ENCODE measurements at regions not wholly inside any gene's neighbourhood (a gene's known extent, or its start where the extent isn't known, plus 50 kb on each side); places are given as distances from the start of the nearest gene placed in this dataset.
"Not testable (repeated sequence)": the region's sequence is repeated elsewhere in the genome, so short reads cannot be mapped to it uniquely, and the experiment has no call there.

DNA sequence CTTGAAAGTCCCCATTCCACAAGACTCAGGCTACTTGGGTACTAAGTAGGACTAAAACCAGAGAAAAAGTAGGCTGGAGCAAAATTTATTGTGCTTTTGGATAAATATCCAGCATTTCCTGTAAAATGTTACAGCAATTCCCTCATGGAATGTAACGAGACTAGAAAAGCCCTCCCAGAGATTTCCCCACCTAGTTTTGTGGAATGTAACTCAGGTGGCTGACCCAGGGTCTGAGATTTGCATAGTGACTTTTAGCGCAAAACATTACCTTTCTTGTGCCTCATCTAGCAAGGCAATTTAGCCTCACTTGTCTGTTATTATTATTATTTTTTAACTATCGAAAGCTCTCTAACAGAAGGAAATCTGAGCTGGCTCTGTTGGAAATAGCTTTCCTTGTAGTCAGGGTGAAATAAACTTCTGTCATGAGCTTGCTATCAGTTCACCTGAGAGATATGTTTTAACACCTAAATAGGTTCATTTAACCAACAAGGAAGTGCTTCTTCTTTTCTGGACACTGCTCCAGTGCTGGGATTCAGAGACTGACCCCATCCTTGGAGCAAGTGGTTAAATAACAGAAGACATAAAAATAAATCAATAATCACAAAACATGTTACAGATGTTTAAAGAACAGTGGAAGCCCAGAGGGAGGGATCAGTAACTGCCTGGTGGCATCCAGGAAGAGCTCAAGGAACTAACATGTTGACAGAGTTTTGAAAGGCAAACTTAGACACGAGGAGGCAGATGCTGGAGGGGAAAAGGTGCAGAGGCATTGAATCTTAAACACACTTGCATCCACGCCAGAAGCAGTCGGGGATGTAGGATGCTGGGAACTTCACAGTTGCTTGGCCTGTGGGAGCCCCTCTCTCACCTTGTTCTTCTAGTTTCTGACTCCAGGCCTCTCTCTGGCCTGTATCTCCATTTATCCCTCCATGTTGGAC, 68.3 kb upstream of the RHOU start:
- H3K9me3 ChIP-seq (ENCODE audit: low read depth, low read length): no peaks in the 10 kb centered on the region
- no peak overlapping the region for H3K27ac ChIP-seq
- TF ChIP-seq POLR2AphosphoS5 (IDR thresholded peaks at IDR 0.05; ENCODE audit: borderline replicate concordance, low read depth, low read length): no peak
- no peak for TF ChIP-seq FOXP2 (optimal IDR thresholded peaks at IDR 0.05; ENCODE audit: control extremely low read depth, extremely low read length, insufficient read depth)
- no peak for TF ChIP-seq EZH2 (IDR thresholded peaks at IDR 0.05)
- DNase-seq (ENCODE audit: low read depth, low spot score): no peak
- no peaks in the 10 kb centered on the region for H3K36me3 ChIP-seq (ENCODE audit: insufficient read depth, low read length)
- H3K9ac ChIP-seq (ENCODE audit: insufficient read length): no peak overlapping the region
- no peak overlapping the region for H3K4me3 ChIP-seq

DNA sequence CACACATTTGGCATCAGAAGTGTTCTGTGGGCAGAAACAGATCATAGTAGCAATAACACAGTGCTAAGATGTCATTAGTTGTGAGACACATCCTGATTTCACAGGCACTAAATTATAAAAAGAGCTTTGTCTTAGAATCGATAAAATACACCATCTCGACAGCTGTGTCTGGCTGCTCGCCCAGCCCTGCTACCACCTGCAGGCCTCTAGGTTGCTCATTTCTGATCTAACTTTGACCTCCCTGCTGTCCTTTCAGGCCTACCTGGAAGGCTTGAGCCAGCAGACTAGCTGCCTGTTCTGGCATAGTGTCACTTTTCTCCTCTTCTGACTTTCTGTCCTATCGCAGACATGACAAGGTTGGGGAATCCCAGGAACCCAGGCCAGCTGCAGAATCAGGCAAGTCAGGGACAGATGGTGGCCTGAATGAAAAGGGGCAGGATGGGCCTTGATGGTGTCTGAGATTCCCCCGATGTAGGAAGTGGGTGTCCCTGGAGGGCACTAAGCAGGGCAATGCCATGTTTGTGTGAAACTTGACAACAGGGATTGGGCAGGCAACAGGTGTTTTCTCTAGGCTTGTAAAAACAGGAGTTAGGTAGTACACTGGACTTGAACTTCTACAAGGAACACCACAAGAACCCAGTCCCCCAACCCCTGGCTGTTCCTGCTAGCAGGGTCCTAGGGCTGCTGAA, 66.6 kb upstream of the RHOU start:
- H3K9me3 ChIP-seq (ENCODE audit: low read depth, low read length): no peaks in the 10 kb centered on the region
- no peak overlapping the region for H3K4me3 ChIP-seq
- no peaks in the 10 kb centered on the region for H3K36me3 ChIP-seq (ENCODE audit: insufficient read depth, low read length)
- no peak overlapping the region for H3K27ac ChIP-seq
- no peak overlapping the region for H3K9ac ChIP-seq (ENCODE audit: insufficient read length)
- no peak for DNase-seq (ENCODE audit: low read depth, low spot score)
- TF ChIP-seq POLR2AphosphoS5 (IDR thresholded peaks at IDR 0.05; ENCODE audit: borderline replicate concordance, low read depth, low read length) (no peak), FOXP2 (optimal IDR thresholded peaks at IDR 0.05; ENCODE audit: control extremely low read depth, extremely low read length, insufficient read depth) (no peak), EZH2 (IDR thresholded peaks at IDR 0.05) (no peak)

DNA sequence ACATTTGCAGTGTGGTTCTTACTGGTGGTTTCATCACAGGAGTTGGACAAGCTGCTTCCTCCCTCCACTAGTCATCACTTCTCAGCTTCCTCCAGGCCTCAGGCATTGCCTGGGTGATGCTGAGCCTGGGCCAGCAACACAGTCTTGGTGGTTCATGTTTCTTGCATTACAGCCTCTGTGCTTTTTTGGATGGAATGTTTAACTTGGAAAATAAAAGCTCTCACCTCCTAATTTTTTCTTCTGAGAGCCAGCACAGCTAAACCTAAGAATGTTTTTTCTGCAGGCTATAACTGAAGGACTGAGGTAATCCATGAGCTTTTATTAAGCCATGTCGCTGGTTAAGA, 66.1 kb upstream of the RHOU start:
- H3K27ac ChIP-seq: no peak overlapping the region
- TF ChIP-seq FOXP2 (optimal IDR thresholded peaks at IDR 0.05; ENCODE audit: control extremely low read depth, extremely low read length, insufficient read depth) (no peak), EZH2 (IDR thresholded peaks at IDR 0.05) (no peak), POLR2AphosphoS5 (IDR thresholded peaks at IDR 0.05; ENCODE audit: borderline replicate concordance, low read depth, low read length) (no peak)
- no peak overlapping the region for H3K4me3 ChIP-seq
- H3K9me3 ChIP-seq (ENCODE audit: low read depth, low read length): no peaks in the 10 kb centered on the region
- no peak for DNase-seq (ENCODE audit: low read depth, low spot score)
- no peak overlapping the region for H3K9ac ChIP-seq (ENCODE audit: insufficient read length)
- H3K36me3 ChIP-seq (ENCODE audit: insufficient read depth, low read length): no peaks in the 10 kb centered on the region

DNA sequence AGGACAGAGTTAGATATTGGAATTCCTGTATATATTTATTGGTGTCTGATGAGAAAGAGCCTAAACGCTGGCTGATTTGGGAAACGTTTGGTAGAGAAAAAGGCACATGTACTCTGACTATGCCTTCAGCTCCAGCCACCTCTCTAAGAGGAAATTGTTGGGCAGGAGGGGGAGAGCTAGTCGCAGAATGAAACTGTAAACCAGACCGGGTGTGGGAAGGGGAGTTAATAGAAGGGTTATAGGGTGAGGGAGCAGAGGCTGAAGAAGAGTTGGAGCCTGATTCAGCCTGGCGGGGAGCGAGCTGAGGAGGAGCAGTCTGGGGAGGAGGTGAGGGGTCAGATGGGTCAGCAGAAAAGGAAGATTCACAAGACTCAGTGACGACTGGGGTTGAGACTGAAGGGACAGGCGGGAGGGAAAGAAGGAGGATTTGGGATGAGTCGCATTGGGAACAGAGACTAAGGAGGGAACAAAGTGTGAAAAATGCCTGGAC, 54.2 kb upstream of the RHOU start:
- H3K36me3 ChIP-seq (ENCODE audit: insufficient read depth, low read length); H3K9me3 ChIP-seq (ENCODE audit: low read depth, low read length); H3K9ac ChIP-seq (ENCODE audit: insufficient read length); H3K4me3 ChIP-seq; DNase-seq (ENCODE audit: low read depth, low spot score); H3K27ac ChIP-seq: not testable (repeated sequence)

DNA sequence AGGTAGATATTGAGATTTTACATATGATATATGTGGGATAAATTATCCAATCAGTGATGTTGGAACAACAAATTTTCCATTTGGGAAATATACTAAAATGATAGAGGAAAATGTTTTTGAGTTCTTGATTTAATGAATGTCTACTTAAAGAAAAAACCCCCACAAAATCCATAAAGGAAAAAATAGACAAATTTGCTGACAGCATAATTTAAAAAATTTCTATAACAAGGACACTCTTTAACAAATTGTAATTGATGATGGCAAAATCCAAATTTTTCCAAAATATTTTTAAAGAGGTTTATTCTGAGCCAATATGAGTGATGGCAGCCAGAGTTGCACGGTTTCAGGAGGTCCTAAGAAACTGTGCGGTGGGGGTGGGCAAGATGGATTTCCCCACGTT, 51.9 kb upstream of the RHOU start:
- no peak for DNase-seq (ENCODE audit: low read depth, low spot score)
- H3K27ac ChIP-seq: no peak overlapping the region
- TF ChIP-seq FOXP2 (optimal IDR thresholded peaks at IDR 0.05; ENCODE audit: control extremely low read depth, extremely low read length, insufficient read depth) (no peak), POLR2AphosphoS5 (IDR thresholded peaks at IDR 0.05; ENCODE audit: borderline replicate concordance, low read depth, low read length) (no peak), EZH2 (IDR thresholded peaks at IDR 0.05) (no peak)

DNA sequence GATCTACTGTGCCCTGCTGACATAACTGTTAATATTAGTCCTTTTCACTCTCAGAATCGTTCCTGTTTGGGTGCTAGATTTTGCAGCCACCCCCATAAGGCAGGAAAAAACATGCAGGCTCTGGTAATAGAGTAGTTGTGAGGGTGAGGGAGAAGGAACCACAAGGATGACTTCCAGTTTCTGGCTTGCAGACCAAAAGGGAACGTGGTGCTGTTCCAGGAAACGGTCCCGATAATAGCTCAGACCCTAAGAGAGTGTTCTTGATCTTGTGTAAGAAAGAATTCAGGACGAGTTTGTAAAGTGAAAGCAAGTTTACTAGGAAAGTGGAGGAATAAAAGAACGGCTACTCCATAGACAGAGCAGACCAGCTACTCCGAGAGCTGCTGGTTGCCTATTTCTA, 50.7 kb upstream of the RHOU start:
- H3K9me3 ChIP-seq (ENCODE audit: low read depth, low read length): no peaks in the 10 kb centered on the region
- TF ChIP-seq POLR2AphosphoS5 (IDR thresholded peaks at IDR 0.05; ENCODE audit: borderline replicate concordance, low read depth, low read length) (no peak), EZH2 (IDR thresholded peaks at IDR 0.05) (no peak), FOXP2 (optimal IDR thresholded peaks at IDR 0.05; ENCODE audit: control extremely low read depth, extremely low read length, insufficient read depth) (no peak)
- no peak overlapping the region for H3K9ac ChIP-seq (ENCODE audit: insufficient read length)
- no peak overlapping the region for H3K27ac ChIP-seq
- no peak overlapping the region for H3K4me3 ChIP-seq
- H3K36me3 ChIP-seq (ENCODE audit: insufficient read depth, low read length): no peaks in the 10 kb centered on the region
- DNase-seq (ENCODE audit: low read depth, low spot score): no peak

More for the DNA sequence above, 51.9 kb upstream of the RHOU start:
- no peak overlapping the region for H3K9ac ChIP-seq (ENCODE audit: insufficient read length)
- no peak overlapping the region for H3K4me3 ChIP-seq
- no peaks in the 10 kb centered on the region for H3K9me3 ChIP-seq (ENCODE audit: low read depth, low read length)
- no peaks in the 10 kb centered on the region for H3K36me3 ChIP-seq (ENCODE audit: insufficient read depth, low read length)

DNA sequence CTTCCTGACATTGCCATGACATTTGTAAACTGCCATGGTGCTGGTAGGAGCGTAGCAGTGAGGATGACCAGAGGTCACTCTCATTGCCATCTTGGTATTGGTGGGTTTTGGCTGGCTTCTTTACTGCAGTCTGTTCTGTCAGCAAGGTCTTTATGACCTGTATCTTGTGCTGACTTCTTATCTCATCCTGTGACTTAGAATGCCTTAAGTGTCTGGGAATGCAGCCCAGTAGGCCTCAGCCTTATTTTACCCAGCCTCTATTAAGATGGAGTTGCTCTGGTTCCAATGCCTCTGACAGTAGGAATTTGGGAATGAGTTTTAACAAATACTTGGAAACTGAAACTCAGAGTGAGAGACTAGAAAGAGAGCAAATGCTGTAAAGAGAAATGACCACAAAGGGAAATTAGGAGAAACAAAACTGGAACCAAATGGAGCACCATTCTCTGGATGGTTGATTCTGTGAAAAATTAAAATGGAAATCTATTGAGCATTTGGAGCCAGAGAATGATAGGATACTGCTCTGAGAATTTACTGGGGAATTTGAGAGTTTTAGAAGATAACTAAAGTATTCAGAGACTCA, 50.1 kb upstream of the RHOU start:
- Histone ChIP-seq H3K4me3 (no peak overlapping the region), H3K9ac (ENCODE audit: insufficient read length) (no peak overlapping the region), H3K9me3 (ENCODE audit: low read depth, low read length) (no peaks in the 10 kb centered on the region), H3K36me3 (ENCODE audit: insufficient read depth, low read length) (no peaks in the 10 kb centered on the region), H3K27ac (no peak overlapping the region)
- no peak for DNase-seq (ENCODE audit: low read depth, low spot score)
- TF ChIP-seq FOXP2 (optimal IDR thresholded peaks at IDR 0.05; ENCODE audit: control extremely low read depth, extremely low read length, insufficient read depth) (no peak), POLR2AphosphoS5 (IDR thresholded peaks at IDR 0.05; ENCODE audit: borderline replicate concordance, low read depth, low read length) (no peak), EZH2 (IDR thresholded peaks at IDR 0.05) (no peak)

Measured in SK-N-MC (cell line).